ENCODE measurements at regions not wholly inside any gene's neighbourhood (a gene's known extent, or its start where the extent isn't known, plus 50 kb on each side); places are given as distances from the start of the nearest gene placed in this dataset.

- TF ChIP-seq POLR2A (IDR thresholded peaks at IDR 0.05; ENCODE audit: control extremely low read depth in 1 of 2, low read depth in 2 of 2, low read length in 2 of 2) (no peak), ATF3 (IDR thresholded peaks at IDR 0.05; ENCODE audit: insufficient read depth, low read depth, low read length) (no peak), KDM5A (IDR thresholded peaks at IDR 0.05; ENCODE audit: low read length) (no peak), EZH2 (IDR thresholded peaks at IDR 0.05; ENCODE audit: low read depth, low read length, severe bottlenecking) (no peak), CTCF (IDR thresholded peaks at IDR 0.05; ENCODE audit: control extremely low read depth in 1 of 3, insufficient read depth in 1 of 3, low read depth in 1 of 3, low read length in 3 of 3) (no peak), CHD2 (IDR thresholded peaks at IDR 0.05; ENCODE audit: low read length) (no peak), NRF1 (IDR thresholded peaks at IDR 0.05; ENCODE audit: low read depth, low read length) (no peak), ASH2L (IDR thresholded peaks at IDR 0.05; ENCODE audit: low read length) (no peak)
These were observed 467.6 kb downstream of the ARHGEF28 start for GRCh38 chr5:74093561-74093960.
